Neural crest cell (in vitro differentiated cells): ENCODE measurements at regions not wholly inside any gene's neighbourhood (a gene's known extent, or its start where the extent isn't known, plus 50 kb on each side); places are given as distances from the start of the nearest gene placed in this dataset.

ENCODE experiments used
- DNase-seq: peaks from one replicate; pipeline ENCODE4 v3.0.0; 2021; ENCODE audit warnings: low read depth, mixed read lengths, low spot score
- H3K27ac Mint-ChIP-seq: one replicate; pipeline ENCODE4 v1.8.0; 2021; ENCODE audit warnings: mild to moderate bottlenecking, mixed read lengths; ENCODE audit not compliant: unreplicated experiment
- H3K27me3 Mint-ChIP-seq: 2 replicates; pipeline ENCODE4 v1.8.0; 2021; ENCODE audit warnings: low read depth, mild to moderate bottlenecking, mixed read lengths
- H3K36me3 Mint-ChIP-seq: 2 replicates; pipeline ENCODE4 v1.8.0; 2021; ENCODE audit warnings: low read depth, mild to moderate bottlenecking, mixed read lengths
- H3K4me1 Mint-ChIP-seq: 2 replicates; pipeline ENCODE4 v1.8.0; 2021; ENCODE audit warnings: mixed read lengths
- H3K4me3 Mint-ChIP-seq: one replicate; pipeline ENCODE4 v1.8.0; 2021; ENCODE audit warnings: mild to moderate bottlenecking, mixed read lengths
- H3K9me3 Mint-ChIP-seq: 2 replicates; pipeline ENCODE4 v1.8.0; 2021; ENCODE audit warnings: mixed read lengths
- TF ChIP-seq, protein P1 (sequence below): fragments of 200-600 bp; sonication (generic); conservative IDR thresholded peaks from 2 replicates; pipeline ENCODE4 v1.5.0; 2021; ENCODE audit warnings: antibody characterized with exemption, mild to moderate bottlenecking

DNA sequence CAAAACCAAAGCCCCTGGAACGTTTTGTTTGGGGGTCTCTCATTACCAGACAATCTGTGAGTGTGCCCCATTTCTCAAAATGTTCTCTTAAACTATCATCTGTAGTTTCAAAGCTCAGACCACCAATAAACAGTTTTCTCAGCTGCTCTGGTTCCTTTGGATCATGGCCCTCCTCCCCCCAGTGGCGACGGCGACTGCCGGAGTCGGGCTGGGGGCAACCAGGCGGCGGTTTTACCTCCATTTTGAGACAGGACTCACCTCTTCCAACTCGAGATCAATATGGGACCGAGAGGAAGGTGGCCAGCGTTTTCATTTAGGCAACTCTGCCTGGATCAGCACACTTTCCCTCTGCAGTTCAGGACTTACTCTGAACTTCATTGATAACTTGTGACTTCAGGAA lies 141.5 kb upstream of the ZNF32 start:
- no peak overlapping the region for H3K27ac Mint-ChIP-seq
- TF ChIP-seq, protein P1, sequence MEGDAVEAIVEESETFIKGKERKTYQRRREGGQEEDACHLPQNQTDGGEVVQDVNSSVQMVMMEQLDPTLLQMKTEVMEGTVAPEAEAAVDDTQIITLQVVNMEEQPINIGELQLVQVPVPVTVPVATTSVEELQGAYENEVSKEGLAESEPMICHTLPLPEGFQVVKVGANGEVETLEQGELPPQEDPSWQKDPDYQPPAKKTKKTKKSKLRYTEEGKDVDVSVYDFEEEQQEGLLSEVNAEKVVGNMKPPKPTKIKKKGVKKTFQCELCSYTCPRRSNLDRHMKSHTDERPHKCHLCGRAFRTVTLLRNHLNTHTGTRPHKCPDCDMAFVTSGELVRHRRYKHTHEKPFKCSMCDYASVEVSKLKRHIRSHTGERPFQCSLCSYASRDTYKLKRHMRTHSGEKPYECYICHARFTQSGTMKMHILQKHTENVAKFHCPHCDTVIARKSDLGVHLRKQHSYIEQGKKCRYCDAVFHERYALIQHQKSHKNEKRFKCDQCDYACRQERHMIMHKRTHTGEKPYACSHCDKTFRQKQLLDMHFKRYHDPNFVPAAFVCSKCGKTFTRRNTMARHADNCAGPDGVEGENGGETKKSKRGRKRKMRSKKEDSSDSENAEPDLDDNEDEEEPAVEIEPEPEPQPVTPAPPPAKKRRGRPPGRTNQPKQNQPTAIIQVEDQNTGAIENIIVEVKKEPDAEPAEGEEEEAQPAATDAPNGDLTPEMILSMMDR: no peak
- H3K4me3 Mint-ChIP-seq: no peak overlapping the region
- H3K9me3 Mint-ChIP-seq: no peaks in the 10 kb centered on the region
- H3K27me3 Mint-ChIP-seq: no peaks in the 10 kb centered on the region
- H3K36me3 Mint-ChIP-seq: no peaks in the 10 kb centered on the region
- no peak for DNase-seq
- peaks cover 5% of the 10 kb centered on the region for H3K4me1 Mint-ChIP-seq

DNA sequence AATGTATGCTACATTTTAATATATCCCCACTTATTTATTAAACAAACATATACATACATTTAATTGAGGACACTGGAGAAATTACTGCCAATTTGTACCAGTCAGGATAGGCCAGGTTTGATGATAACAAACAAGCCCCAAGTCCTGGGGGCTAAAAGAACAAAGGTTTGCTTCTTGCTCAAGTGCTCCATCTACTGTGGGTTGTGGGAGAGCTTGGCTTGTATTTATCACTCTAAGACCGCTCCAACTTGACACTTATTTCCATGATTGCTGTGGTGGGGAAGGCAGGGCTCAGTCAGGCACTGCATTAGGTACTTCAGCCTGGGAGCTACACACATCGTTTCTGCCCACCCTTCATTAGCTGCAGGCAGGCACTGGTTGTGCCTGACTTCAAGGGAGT lies 136.6 kb upstream of the ZNF32 start:
- no peak for DNase-seq
- no peaks in the 10 kb centered on the region for H3K9me3 Mint-ChIP-seq
- TF ChIP-seq, protein P1: no peak
- H3K36me3 Mint-ChIP-seq: no peaks in the 10 kb centered on the region
- no peaks in the 10 kb centered on the region for H3K4me1 Mint-ChIP-seq
- H3K27ac Mint-ChIP-seq: no peak overlapping the region
- H3K27me3 Mint-ChIP-seq: no peaks in the 10 kb centered on the region
- H3K4me3 Mint-ChIP-seq: no peak overlapping the region

DNA sequence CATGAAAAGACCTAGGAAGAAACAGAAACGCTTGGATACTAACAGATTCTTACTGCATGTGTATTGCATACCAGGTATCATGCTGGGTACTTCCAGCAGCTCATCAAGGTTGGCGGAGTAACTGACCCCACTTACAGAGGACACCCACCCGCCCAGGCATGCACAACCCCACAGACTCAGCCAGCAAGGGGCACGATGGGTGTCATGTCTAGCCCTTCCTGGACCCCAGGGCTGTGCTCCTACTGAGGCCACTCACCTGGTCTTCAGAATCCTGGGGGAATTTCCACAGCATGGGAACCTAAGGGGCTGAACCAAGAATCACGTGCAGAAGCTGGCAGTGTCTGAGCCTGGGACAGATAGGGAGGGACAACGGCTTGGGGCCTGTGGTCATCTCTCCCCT lies 134.1 kb upstream of the ZNF32 start:
- TF ChIP-seq, protein P1: no peak
- no peaks in the 10 kb centered on the region for H3K36me3 Mint-ChIP-seq
- no peak for DNase-seq
- no peaks in the 10 kb centered on the region for H3K27me3 Mint-ChIP-seq
- H3K27ac Mint-ChIP-seq: no peak overlapping the region
- no peaks in the 10 kb centered on the region for H3K9me3 Mint-ChIP-seq
- no peaks in the 10 kb centered on the region for H3K4me1 Mint-ChIP-seq
- H3K4me3 Mint-ChIP-seq: no peak overlapping the region

DNA sequence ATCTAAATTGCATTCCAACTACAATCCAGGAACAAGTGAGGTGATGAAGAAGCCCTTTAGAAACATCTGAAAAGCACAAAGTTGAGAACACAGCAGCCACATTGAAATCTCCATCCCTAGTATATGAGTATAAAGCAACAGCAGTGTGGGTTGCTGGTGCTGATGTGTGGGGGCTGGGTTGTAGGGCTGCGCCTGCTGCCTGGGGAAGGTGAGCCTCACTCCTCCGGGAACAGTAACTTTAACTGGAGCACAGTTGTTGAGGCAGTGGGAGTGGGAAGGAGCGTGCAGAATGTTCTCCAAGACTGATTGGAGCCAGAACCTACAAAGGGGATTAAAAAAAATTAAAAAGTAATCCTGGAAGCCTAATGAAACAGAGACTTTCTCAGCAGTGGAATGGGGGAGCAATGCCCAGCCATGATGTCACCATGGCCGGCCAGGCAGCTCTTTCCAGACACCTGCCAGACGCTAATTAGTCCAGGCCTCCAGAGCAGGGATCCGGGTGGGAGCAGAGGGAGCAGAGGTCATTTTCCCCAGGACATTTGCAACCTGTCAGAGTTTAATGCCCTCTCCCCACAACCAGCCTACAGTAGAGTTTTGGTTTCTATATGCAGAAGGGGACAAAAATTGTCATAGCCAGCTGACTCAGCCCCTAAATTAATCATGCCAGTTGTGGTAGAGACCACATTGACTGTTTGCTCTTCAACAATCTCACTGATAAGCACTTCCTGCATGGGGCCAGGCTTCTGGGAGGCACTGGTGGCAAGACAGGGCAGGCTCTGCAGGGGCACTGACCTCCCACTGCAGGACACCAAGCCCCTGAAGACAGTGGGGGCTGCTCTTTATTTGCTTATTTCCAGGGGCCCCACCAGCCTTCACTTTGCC lies 133.0 kb upstream of the ZNF32 start:
- DNase-seq: no peak
- Mint-ChIP-seq H3K27me3 (no peaks in the 10 kb centered on the region), H3K4me3 (no peak overlapping the region), H3K36me3 (no peaks in the 10 kb centered on the region), H3K4me1 (no peaks in the 10 kb centered on the region), H3K9me3 (no peaks in the 10 kb centered on the region), H3K27ac (peak overlapping the region; percentile 50)
- TF ChIP-seq, protein P1: no peak

DNA sequence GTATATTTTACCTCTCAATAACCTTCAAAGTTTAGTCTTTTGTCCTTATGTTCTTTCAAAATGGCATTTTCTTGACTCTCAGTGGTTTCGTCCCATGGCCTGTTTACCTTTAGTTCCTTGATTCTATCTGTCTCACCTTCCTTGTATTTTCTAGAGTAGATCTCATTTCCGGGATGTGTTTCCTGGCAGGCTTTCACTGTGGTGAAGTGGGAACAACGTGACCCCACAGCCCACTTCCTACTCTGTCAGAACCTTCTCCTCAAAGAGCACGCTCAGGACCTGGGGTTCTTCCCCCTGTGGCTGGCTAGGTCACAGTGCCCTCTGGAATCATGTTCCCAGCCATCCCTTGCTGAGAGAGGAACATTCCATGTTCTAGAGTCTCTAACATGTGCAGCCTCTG lies 129.9 kb upstream of the ZNF32 start:
- Mint-ChIP-seq H3K4me3 (no peak overlapping the region), H3K4me1 (no peaks in the 10 kb centered on the region), H3K27ac (no peak overlapping the region), H3K27me3 (no peaks in the 10 kb centered on the region), H3K36me3 (no peaks in the 10 kb centered on the region), H3K9me3 (no peaks in the 10 kb centered on the region)
- TF ChIP-seq, protein P1: no peak
- DNase-seq: no peak
